ENCODE measurements at regions not wholly inside any gene's neighbourhood (a gene's known extent, or its start where the extent isn't known, plus 50 kb on each side); places are given as distances from the start of the nearest gene placed in this dataset.

GRCh38 chr4:22997358-22998224, 304.9 kb downstream of the GBA3 start:
- H3K4me3 ChIP-seq, result no peak overlapping the region
- no peaks in the 10 kb centered on the region for H3K27me3 ChIP-seq
- no peaks in the 10 kb centered on the region for H3K36me3 ChIP-seq
- no peak overlapping the region for H3K27ac ChIP-seq
- TF ChIP-seq CTCF (IDR thresholded peaks at IDR 0.05), result no peak
- DNase-seq (ENCODE audit: low spot score in 2 of 2), result no peak
- no peaks in the 10 kb centered on the region for H3K4me1 ChIP-seq
- no peaks in the 10 kb centered on the region for H3K9me3 ChIP-seq
- intact Hi-C loops (cut with DNase I), result no loop called here

DNA sequence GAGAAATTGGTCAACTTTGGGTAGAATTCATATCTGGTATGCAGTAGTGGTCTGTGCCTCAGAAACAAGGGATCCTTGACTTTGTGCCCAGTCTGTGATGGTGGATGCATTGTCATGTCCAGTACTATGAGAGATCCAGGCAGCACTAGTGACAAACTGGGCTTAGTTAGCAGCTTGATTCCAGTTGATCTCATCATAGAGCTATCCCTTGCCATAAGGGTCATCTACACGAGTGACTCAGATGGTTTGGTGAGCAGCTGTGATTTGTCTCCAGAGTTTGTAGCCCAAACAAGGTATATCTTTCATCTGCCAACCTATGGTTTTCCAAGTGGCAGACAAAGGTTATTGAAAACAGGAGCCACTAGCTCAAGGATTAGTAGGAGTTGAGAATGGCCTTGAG, 298.8 kb downstream of the GBA3 start:
- Histone ChIP-seq H3K36me3 (no peaks in the 10 kb centered on the region), H3K4me3 (no peak overlapping the region), H3K27ac (no peak overlapping the region), H3K27me3 (no peaks in the 10 kb centered on the region), H3K9me3 (no peaks in the 10 kb centered on the region), H3K4me1 (no peaks in the 10 kb centered on the region)
- DNase-seq (ENCODE audit: low spot score in 2 of 2), result no peak
- intact Hi-C loops (cut with DNase I), result no loop called here
- no peak for TF ChIP-seq CTCF (IDR thresholded peaks at IDR 0.05)

DNA sequence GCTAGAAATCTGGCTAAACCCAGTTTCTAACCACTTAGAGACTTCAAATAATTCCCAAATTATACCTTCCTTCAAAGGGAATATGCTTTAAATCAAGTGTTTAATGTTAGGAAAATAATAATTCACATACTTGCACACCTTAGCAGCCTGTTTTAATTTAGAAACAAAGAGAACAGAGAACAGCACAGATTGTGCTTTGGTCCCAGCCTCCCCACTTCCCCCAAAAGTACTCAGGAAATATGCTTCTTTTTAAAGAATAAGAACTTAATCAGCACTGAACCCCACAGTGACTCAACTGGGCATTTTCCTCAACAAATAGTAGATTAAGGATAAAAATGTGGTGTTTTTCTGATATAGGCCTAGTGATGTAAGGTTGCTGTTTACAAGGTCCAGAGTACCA, 295.8 kb downstream of the GBA3 start:
- TF ChIP-seq CTCF (IDR thresholded peaks at IDR 0.05), result no peak
- no peak overlapping the region for H3K4me3 ChIP-seq
- no peak overlapping the region for H3K27ac ChIP-seq
- no peaks in the 10 kb centered on the region for H3K27me3 ChIP-seq
- H3K9me3 ChIP-seq, result no peaks in the 10 kb centered on the region
- DNase-seq (ENCODE audit: low spot score in 2 of 2), result no peak
- H3K36me3 ChIP-seq, result no peaks in the 10 kb centered on the region
- intact Hi-C loops (cut with DNase I), result no loop called here
- no peaks in the 10 kb centered on the region for H3K4me1 ChIP-seq

GRCh38 chr4:22987870-22988269, 295.1 kb downstream of the GBA3 start:
- no peak for TF ChIP-seq CTCF (IDR thresholded peaks at IDR 0.05)
- no peak for DNase-seq (ENCODE audit: low spot score in 2 of 2)
- no peaks in the 10 kb centered on the region for H3K27me3 ChIP-seq
- no peaks in the 10 kb centered on the region for H3K4me1 ChIP-seq
- no peak overlapping the region for H3K4me3 ChIP-seq
- no peak overlapping the region for H3K27ac ChIP-seq
- no peaks in the 10 kb centered on the region for H3K36me3 ChIP-seq
- intact Hi-C loops (cut with DNase I), result no loop called here
- no peaks in the 10 kb centered on the region for H3K9me3 ChIP-seq

- Histone ChIP-seq H3K27me3 (no peaks in the 10 kb centered on the region), H3K4me3 (no peak overlapping the region), H3K36me3 (no peaks in the 10 kb centered on the region), H3K9me3 (no peaks in the 10 kb centered on the region), H3K27ac (no peak overlapping the region), H3K4me1 (no peaks in the 10 kb centered on the region)
- intact Hi-C loops (cut with DNase I), result no loop called here
- no peak for TF ChIP-seq CTCF (IDR thresholded peaks at IDR 0.05)
- DNase-seq (ENCODE audit: low spot score in 2 of 2), result no peak
Measured at GRCh38 chr4:22986881-22987280, 294.1 kb downstream of the GBA3 start.
